HG03135 (cell line): ENCODE measurements at regions not wholly inside any gene's neighbourhood (a gene's known extent, or its start where the extent isn't known, plus 50 kb on each side); places are given as distances from the start of the nearest gene placed in this dataset.

Source experiments
- ATAC-seq: cut with Tn5 transposase; IDR thresholded peaks from one replicate; pipeline ENCODE4 v1.9.1; 2021; ENCODE audit warnings: mild to moderate bottlenecking, moderate library complexity; ENCODE audit not compliant: unreplicated experiment

DNA sequence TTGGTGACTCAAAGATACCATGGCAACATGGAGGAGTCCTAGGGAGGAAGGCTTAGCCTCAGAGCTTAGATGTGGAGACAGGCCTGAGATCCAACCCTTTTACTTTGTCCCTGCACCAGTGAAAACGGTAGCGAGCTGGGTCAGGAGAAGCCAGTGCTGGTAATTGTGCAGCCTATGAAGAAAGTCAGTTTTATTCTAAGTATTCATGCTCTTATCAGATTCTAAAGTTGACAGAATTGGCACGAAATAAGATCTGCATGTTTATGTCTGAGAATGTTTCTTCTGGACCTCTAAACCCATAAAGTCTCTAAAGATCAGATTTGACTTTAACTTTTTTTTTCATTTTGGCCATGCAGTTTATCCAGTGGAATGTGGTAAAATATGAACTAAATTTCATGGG lies 93.8 kb downstream of the SCG2 start:
- ATAC-seq, result no peak

- ATAC-seq, result no peak
These were observed 91.4 kb downstream of the SCG2 start for GRCh38 chr2:223510713-223511112.

DNA sequence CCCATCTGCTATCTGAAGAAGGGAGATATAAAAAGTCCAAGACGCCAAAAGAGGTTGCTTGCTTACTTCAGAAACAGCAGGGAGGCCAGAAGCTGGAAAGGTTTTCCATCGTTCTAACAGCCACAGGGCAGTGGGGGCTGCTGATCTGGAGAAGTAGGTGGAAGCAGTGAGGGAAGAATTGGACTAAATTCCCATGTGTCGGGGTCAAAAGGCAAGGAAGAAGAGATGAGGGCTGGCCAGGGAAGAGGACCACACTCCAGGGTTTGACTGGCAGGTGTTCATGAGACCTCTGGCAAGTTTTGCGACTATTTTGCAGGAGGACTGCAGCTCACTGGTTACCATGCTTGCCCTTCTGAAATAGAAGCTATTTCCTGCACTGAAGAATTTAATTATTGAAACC lies 91.0 kb downstream of the SCG2 start:
- ATAC-seq, result no peak

DNA sequence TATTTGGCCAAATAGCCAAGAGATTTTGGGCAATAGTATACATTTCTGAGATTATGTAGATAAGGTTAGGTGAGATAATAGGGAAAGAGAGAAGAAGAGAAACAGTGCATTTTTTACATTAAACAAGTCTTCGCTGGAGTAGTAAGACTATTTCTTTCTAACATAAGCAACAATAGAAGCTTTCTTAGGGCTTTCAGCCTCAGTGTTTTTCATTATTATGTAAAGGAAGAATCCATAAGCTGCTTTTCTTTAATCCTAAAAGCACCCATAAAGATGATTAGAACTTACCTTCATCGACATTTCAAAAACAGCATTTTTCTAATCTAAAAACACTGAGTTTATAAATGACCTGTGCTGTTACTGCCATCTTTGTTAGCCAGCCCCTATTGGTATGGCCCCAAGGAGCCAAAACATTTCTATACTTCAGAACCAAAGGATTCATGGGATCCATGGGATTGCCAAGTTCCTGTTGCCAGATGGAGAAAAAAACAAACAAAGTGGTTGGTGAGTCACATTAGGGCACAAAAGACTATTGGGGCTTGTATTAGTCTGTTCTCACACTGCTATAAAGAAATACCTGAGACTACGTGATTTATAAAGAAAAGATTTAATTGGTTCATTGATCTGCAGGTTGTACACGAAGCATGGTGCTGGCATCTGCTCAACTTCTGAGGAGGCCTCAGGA lies 88.2 kb downstream of the SCG2 start:
- no peak for ATAC-seq

GRCh38 chr2:223519471-223519870 lies 82.7 kb downstream of the SCG2 start:
- ATAC-seq, result no peak

- no peak for ATAC-seq
These were observed 79.4 kb downstream of the SCG2 start for GRCh38 chr2:223522796-223523195.

DNA sequence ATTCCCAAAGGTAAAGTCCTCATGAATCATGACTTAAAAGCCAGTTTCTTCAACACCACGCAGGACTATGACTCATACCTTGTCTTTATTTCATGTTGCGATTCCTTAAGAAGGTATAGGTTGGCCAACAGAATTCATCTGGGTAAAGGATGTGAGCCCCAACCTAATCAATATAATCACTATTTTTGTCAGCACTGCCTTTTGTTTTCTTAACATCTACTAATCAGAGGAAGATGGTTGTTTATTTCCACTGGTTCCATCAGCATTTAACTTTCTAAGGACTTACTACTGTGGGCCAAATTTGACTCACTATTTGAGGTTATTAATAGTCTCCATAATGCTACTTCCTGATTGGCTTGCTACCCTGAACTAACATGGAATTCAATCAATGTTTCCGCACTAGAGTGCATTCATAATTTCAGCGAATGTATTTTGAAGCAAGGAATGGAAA lies 78.6 kb downstream of the SCG2 start:
- no peak for ATAC-seq

- ATAC-seq, result no peak
These were observed 78.1 kb downstream of the SCG2 start for GRCh38 chr2:223524066-223524465.

GRCh38 chr2:223526106-223526505 lies 76.1 kb downstream of the SCG2 start:
- no peak for ATAC-seq

GRCh38 chr2:223528036-223528435 lies 74.1 kb downstream of the SCG2 start:
- ATAC-seq, result no peak

GRCh38 chr2:223529696-223530095 lies 72.5 kb downstream of the SCG2 start:
- ATAC-seq, result no peak

- no peak for ATAC-seq
These were observed 71.3 kb downstream of the SCG2 start for GRCh38 chr2:223530811-223531210.

GRCh38 chr2:223532161-223532560 lies 70.0 kb downstream of the SCG2 start:
- no peak for ATAC-seq

GRCh38 chr2:223532712-223533111 lies 69.4 kb downstream of the SCG2 start:
- no peak for ATAC-seq

DNA sequence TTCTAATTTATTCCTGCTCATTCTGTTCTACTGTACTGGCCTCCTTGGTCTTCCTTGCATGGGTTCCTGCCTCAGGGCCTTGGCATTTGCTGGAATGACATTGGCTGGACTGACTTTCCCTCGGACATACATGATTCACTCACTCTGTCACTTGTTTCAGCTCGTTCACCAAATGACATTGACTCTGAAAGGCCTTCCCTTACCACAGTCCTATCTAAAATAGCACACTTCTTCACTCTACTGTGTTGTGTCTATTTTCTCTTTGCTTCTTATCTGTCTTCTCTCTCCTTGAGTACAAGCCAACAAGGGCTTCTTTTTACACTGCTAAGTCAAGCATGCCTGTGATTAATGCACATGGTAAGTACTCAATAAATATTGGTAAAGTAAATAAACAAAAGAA lies 65.6 kb downstream of the SCG2 start:
- ATAC-seq, result no peak

GRCh38 chr2:223537115-223537514 lies 65.0 kb downstream of the SCG2 start:
- no peak for ATAC-seq

- no peak for ATAC-seq
These were observed 64.2 kb downstream of the SCG2 start for GRCh38 chr2:223537651-223538601.

GRCh38 chr2:223538920-223539440 lies 63.2 kb downstream of the SCG2 start:
- no peak for ATAC-seq

GRCh38 chr2:223541546-223541945 lies 60.6 kb downstream of the SCG2 start:
- no peak for ATAC-seq

GRCh38 chr2:223542501-223542900 lies 59.7 kb downstream of the SCG2 start:
- no peak for ATAC-seq

DNA sequence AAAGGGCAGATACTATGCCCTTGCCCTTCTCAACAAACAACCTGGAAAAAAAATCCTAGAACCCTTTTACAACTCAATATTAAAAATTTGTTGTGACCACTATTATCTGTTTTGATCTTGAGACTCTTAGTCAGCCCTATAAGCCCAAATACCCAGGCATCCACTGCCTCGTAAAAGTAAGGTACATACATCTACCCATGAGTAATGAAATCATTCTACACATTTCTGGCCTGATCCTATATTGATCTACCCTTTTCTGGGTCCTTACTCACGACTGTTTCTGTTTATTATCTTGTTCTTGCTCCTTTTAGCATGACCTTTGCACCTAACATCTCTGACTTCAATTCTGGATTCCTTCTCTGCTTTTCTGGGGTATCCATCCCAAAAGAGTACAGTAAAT lies 56.8 kb downstream of the SCG2 start:
- ATAC-seq, result no peak

DNA sequence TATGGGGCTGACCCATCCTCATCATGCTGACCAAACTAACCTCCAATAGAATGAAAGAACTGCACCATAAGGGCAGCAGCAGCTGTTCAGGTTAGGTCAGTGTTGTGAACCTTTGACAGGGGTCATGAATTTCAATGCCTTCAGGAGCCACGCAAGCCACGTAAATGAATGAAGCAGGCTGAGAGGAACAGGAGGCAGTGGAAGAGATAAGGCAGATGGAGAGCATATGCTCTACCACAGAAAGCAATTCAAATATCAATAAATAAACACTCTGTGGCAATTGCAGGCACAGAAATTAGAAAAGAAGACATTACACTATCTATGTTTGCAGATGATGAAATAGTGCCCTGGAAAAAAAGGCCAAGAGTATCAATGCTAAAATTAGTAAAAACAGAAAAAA lies 56.3 kb downstream of the SCG2 start:
- ATAC-seq, result no peak
